RWPE1 (cell line): ENCODE measurements at regions not wholly inside any gene's neighbourhood (a gene's known extent, or its start where the extent isn't known, plus 50 kb on each side); places are given as distances from the start of the nearest gene placed in this dataset.
A peak's percentile ranks its signal among the peaks of the same experiment; 100 is the strongest.

Source experiments
- CTCF ChIA-PET: fragments of 350-600 bp; sonication (Branson Sonifier 250); formaldehyde crosslinking; extraction: SDS; loops from one replicate; lab custom pipeline; 2021; lab: Yijun Ruan, JAX
- POLR2A ChIA-PET: fragments of 400-600 bp; formaldehyde crosslinking; extraction: SDS; loops from one replicate; lab custom pipeline; 2020; ENCODE audit warnings: antibody characterized with exemption; ENCODE audit not compliant: low non-redundant PET; lab: Yijun Ruan, JAX
- DNase-seq: peaks from one replicate; pipeline ENCODE4 v3.0.0; 2012; ENCODE audit warnings: low spot score
- H3K27ac ChIP-seq: fragments of 450-650 bp; 2 replicates; pipeline ENCODE4 v1.5.1; 2017
- TF ChIP-seq, protein P1 (sequence below): fragments of 450-650 bp; conservative IDR thresholded peaks from 2 replicates; pipeline ENCODE4 v1.5.1; 2017; ENCODE audit warnings: low read depth, mild to moderate bottlenecking

DNA sequence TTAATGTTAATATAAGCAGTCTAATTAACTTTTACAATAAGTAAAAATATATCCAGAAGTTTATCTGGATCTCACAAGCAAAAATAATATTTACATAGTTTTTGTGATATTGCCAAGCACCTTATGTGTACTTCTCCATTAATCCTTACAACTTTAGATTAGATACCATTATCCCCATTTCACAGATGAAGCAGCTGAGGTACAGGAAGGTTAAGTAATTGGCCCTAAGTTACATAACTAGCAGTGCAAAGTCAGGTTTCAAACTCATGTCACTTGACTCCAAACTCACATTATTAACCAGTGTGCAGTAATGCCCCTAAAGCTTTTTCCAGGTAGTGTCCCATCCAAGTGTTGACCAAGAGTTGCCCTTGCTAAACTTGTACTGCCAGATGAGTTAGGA is 248.6 kb upstream of the STXBP5 start:
- TF ChIP-seq, protein P1, sequence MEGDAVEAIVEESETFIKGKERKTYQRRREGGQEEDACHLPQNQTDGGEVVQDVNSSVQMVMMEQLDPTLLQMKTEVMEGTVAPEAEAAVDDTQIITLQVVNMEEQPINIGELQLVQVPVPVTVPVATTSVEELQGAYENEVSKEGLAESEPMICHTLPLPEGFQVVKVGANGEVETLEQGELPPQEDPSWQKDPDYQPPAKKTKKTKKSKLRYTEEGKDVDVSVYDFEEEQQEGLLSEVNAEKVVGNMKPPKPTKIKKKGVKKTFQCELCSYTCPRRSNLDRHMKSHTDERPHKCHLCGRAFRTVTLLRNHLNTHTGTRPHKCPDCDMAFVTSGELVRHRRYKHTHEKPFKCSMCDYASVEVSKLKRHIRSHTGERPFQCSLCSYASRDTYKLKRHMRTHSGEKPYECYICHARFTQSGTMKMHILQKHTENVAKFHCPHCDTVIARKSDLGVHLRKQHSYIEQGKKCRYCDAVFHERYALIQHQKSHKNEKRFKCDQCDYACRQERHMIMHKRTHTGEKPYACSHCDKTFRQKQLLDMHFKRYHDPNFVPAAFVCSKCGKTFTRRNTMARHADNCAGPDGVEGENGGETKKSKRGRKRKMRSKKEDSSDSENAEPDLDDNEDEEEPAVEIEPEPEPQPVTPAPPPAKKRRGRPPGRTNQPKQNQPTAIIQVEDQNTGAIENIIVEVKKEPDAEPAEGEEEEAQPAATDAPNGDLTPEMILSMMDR, result no peak
- POLR2A ChIA-PET, result no interaction called here
- DNase-seq, result no peak
- CTCF ChIA-PET, result no interaction called here
- H3K27ac ChIP-seq, result no peak overlapping the region

DNA sequence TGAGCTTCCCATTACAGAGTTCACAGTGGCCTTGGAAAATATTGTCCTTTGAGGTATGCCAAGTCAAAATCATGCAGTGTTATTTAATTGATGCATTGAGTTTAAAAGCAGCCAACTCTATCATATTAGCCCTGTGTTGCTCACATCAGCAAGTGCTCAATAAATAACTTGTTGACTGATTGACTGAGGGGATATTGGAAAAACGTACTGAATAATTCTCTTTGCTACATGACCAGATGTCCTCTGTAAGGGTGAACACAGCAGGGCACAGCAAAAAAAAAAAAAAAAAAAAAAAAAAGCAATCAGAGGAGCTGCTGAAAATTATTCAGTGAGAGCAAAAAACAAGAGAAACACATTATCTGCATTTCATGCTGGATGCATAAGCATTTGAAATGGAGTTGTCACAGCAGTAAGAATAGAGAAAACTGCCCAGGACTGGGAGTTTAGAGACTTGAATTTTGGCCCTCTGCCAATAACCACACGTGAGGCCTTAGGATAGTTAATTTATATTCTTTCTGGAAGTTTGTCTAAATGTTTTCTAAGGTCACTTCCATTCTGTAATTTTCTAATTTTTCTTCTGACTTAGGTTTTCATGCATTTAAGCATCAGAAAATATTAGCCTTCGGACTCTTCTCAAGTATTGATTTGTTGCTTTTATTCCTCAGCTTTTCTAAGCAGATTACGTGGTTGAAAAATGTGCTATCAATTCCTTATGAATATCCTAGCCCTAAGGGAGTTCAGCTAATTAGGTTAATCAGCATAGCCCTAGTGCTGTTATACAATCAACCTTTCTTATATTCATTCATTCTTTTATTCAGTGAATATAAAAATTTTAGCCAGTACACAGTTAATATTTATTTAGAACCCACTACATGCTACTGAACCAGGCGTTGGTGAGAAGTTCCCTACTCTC is 246.8 kb upstream of the STXBP5 start:
- no peak overlapping the region for H3K27ac ChIP-seq
- ChIA-PET CTCF (no interaction called here), POLR2A (no interaction called here)
- TF ChIP-seq, protein P1, result no peak
- DNase-seq, result no peak

DNA sequence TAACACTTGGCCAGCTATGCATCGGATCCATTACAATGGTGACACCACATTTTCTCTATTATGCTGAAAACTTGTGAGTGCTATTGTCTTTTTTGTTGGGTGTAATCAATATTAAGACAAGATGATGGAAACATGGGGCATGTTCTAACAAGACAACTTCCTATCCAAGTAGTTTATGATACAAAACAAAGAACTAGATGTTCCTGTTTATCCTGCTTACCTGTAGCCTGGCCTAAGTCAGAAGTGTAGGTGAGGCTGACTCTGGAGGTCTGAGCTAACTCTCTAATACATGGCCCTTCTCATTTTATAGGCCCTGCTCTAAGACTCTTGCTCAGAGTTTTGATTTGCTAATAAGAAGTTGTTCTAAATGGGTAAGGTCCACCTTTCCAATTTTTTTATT is 242.4 kb upstream of the STXBP5 start:
- peak; percentile 21 for DNase-seq
- CTCF ChIA-PET, result no interaction called here
- POLR2A ChIA-PET, result no interaction called here

DNA sequence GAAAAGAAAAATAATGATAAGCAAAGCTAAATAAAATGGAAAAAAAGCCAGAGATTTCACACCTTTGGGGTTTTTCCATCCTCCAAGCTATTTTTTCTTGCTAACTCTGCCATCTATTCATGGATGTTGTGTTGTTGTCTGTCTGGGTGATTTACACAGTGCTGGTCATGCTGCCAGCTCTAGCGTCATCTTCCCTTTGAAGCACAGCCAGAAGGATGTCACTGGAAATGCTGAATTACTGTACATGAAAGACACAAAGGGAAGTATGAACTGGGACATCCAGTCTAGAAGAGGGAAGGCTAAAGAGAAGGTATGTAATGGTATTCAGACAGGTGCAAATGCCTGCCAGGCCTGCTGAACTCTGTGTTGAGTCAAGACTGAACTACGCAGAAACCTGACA is 241.9 kb upstream of the STXBP5 start:
- ChIA-PET CTCF (no interaction called here), POLR2A (no interaction called here)
- no peak for DNase-seq
- H3K27ac ChIP-seq, result no peak overlapping the region
- TF ChIP-seq, protein P1, result no peak

More for the DNA sequence above, 242.4 kb upstream of the STXBP5 start:
- no peak overlapping the region for H3K27ac ChIP-seq
- TF ChIP-seq, protein P1, result no peak

DNA sequence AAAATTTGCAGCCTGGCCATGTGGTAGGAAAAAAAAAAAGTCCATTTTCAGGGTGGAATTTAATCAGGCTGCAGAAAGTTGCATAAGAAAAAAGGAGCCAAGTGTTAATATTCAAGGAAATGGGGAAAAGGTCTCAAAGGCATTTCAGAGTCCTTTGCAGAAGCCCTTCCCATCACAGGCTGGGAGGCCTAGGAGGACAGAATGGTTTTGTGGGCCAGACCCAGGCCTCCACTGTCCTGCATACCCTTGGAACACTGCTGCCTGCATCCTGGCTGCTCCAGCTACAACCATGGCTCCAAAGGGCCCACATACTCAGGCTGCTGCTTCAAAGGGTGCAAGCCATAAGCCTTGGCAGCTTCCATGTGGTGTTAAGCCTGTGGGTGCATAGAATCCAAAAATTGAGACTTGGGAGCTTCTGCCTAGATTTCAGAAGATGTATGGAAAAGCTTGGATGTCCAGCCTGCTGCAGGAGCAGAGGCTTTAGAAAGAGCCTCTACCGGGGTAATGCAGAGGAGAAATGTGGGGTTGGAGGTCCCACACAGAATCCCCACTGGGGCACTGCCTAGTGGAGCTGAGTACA is 239.0 kb upstream of the STXBP5 start:
- no peak overlapping the region for H3K27ac ChIP-seq
- DNase-seq, result no peak
- TF ChIP-seq, protein P1, result no peak
- POLR2A ChIA-PET, result no interaction called here
- CTCF ChIA-PET, result no interaction called here

DNA sequence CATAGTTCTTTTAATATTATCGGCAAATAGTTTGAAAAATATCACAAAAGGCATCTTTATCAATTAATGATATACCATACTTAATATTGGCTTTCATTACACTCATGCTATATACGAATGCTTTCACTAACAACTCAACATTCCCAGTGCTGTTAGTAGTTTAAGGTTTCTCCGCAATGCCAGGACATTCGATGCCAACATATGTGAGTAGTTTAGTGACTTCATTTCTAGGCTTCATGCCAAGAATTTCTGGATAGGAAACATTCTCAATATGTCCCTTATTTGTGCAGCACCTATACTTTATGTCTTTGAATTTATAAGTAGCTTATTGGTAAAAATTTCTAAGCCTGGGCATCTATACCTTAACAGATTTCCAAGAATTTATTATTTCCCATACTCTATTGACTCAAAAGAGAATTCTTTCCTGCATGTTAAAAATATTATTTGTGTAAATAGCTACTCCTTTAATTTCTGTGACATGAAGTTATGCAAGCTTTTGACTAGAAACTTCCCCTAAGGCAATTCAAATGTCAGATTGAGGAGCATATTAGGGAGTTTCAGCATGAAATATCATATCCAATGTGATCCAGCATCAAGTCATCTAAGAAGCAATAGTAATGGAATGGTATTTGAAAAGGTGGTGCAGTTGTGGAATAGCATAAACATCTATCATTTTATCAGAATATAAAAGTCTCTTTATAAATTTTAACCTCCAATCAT is 236.0 kb upstream of the STXBP5 start:
- ChIA-PET POLR2A (no interaction called here), CTCF (no interaction called here)
- H3K27ac ChIP-seq, result no peak overlapping the region
- TF ChIP-seq, protein P1, result no peak
- DNase-seq, result peak; percentile 56
